ENCODE measurements at regions not wholly inside any gene's neighbourhood (a gene's known extent, or its start where the extent isn't known, plus 50 kb on each side); places are given as distances from the start of the nearest gene placed in this dataset.

DNA sequence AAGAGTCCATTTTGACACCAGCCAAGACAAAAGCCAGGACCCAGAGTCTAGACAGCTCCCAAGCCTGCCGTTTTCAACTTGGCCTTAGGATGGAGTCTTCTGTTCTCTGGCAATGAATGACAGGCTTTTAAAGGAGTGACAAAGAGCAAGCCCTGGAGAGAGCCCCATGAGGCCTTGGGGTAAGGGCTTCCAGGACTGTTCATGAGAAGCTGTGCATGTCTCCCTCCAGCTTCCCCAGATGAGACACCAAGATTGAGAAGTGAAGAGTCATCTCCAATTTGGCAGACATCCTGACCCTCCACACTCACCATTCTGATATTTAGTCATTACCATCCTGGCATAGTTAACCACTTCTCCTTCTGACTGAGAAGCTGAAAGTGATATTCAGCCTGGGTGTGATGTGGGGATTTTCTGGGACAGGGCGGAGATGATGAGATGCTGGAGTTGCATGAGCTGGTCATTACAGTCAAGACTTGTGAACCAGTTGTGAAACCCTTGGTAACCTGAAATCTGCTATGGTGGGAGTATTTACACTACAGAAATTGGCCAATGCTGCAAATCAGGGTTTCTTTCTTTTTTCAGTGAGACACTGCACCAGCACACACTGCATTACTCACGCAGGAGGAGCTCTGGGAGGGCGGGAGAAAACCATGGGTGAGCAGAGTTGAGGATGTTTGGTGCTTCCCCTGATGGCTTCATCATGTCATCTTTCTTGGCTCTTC lies 77.8 kb downstream of the VCPKMT start:
- TF ChIP-seq, protein P1, sequence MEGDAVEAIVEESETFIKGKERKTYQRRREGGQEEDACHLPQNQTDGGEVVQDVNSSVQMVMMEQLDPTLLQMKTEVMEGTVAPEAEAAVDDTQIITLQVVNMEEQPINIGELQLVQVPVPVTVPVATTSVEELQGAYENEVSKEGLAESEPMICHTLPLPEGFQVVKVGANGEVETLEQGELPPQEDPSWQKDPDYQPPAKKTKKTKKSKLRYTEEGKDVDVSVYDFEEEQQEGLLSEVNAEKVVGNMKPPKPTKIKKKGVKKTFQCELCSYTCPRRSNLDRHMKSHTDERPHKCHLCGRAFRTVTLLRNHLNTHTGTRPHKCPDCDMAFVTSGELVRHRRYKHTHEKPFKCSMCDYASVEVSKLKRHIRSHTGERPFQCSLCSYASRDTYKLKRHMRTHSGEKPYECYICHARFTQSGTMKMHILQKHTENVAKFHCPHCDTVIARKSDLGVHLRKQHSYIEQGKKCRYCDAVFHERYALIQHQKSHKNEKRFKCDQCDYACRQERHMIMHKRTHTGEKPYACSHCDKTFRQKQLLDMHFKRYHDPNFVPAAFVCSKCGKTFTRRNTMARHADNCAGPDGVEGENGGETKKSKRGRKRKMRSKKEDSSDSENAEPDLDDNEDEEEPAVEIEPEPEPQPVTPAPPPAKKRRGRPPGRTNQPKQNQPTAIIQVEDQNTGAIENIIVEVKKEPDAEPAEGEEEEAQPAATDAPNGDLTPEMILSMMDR (IDR thresholded peaks at IDR 0.05): no peak
- Histone ChIP-seq H3K4me3 (no peak overlapping the region), H3K36me3 (no peaks in the 10 kb centered on the region), H3K27me3 (no peaks in the 10 kb centered on the region), H3K4me1 (peaks cover 0 to 16% (median 14%) of the 10 kb centered on the region in 4 donors), H3K27ac (peak overlapping the region; percentile 32 to 35), H3K9me3 (no peaks in the 10 kb centered on the region)
- intact Hi-C loops (cut with DNase I; ENCODE audit: low total_unique reads): no loop called here
- DNase-seq: peak in 1 of 2 donors; percentile 40

DNA sequence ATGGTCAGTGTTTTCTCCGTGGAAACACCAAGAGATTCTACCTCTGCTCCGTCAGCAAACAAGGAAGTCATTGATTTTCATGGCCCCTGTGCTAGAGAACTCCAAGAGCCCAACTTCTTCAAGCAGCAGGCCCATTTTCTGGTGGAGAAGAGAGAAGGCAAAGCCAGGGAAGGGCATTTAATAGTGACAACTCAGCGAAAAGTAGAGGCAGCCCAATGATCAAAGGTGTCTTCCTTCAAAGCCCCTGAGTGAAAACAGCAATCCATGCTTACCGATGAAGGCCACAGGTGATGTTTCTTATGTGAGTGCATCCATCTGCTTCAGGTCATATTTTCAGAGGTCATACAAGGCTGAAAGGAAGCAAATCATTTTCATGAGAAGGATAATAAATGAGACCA lies 77.3 kb downstream of the VCPKMT start:
- TF ChIP-seq, protein P1 (IDR thresholded peaks at IDR 0.05): no peak
- H3K27ac ChIP-seq: no peak overlapping the region
- H3K36me3 ChIP-seq: no peaks in the 10 kb centered on the region
- peaks cover 0 to 22% (median 17%) of the 10 kb centered on the region in 4 donors for H3K4me1 ChIP-seq
- no peaks in the 10 kb centered on the region for H3K27me3 ChIP-seq
- H3K9me3 ChIP-seq: no peaks in the 10 kb centered on the region
- intact Hi-C loops (cut with DNase I; ENCODE audit: low total_unique reads): no loop called here
- DNase-seq: no peak
- no peak overlapping the region for H3K4me3 ChIP-seq

DNA sequence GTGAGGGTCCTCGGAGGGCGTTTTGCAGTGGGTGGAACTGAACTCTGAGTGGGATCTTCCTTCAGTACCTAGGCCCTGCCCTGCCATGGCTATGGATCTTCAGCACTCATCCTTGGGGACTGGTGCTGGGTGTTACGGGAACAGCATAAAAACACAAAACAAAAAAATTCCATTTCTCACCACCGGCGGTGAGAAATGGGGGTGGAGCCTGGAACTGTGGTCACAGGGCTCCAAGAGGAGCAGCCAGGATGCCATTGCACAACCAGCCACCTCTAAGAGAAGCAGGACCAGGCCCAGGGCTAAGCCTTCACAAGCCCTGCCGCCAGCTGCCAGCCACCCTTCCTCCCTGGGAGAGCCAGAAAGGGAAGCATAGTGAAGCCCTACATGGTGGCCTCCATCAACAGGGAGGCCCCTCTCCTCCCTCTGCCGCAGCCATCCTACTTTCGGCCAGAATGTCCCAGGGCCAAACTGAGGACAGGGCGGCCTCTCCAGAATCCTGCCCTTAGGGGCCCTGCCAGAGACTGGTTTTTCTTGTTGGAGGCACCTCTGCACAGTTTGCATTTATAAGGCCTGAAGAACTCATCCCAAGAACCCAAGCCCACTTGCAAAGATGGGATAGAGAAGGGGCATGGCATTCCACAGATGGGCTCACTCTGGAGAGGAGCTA lies 76.5 kb downstream of the VCPKMT start:
- Histone ChIP-seq H3K27me3 (no peaks in the 10 kb centered on the region), H3K9me3 (no peaks in the 10 kb centered on the region), H3K4me3 (no peak overlapping the region), H3K27ac (no peak overlapping the region), H3K4me1 (peaks cover 0 to 30% (median 25%) of the 10 kb centered on the region in 4 donors), H3K36me3 (no peaks in the 10 kb centered on the region)
- TF ChIP-seq, protein P1 (IDR thresholded peaks at IDR 0.05): no peak
- intact Hi-C loops (cut with DNase I; ENCODE audit: low total_unique reads): no loop called here
- DNase-seq: peak; percentile 53 to 74

DNA sequence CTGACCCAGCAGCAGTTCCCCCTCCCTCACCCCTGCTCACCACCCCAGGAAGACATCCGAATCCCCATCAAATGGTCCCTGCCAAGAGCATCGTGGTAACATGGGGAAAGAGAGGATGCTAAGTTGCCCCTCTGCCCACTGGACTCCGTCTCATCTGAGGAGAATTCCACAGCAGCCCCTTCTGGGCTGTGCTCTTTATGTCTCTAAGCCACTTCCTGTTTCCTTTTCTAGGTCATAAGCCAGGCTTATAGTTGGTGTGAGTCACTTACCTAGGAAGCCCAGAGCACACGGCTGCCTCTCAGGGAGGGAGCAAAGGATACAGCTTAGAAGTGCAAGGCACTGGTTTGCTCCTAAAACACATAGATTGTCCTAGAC lies 76.0 kb downstream of the VCPKMT start:
- peaks cover 0 to 35% (median 30%) of the 10 kb centered on the region in 4 donors for H3K4me1 ChIP-seq
- intact Hi-C loops (cut with DNase I; ENCODE audit: low total_unique reads): no loop called here
- no peak overlapping the region for H3K4me3 ChIP-seq
- TF ChIP-seq, protein P1 (IDR thresholded peaks at IDR 0.05): no peak
- H3K27me3 ChIP-seq: no peaks in the 10 kb centered on the region
- no peak for DNase-seq
- H3K27ac ChIP-seq: no peak overlapping the region
- no peaks in the 10 kb centered on the region for H3K36me3 ChIP-seq
- no peaks in the 10 kb centered on the region for H3K9me3 ChIP-seq

DNA sequence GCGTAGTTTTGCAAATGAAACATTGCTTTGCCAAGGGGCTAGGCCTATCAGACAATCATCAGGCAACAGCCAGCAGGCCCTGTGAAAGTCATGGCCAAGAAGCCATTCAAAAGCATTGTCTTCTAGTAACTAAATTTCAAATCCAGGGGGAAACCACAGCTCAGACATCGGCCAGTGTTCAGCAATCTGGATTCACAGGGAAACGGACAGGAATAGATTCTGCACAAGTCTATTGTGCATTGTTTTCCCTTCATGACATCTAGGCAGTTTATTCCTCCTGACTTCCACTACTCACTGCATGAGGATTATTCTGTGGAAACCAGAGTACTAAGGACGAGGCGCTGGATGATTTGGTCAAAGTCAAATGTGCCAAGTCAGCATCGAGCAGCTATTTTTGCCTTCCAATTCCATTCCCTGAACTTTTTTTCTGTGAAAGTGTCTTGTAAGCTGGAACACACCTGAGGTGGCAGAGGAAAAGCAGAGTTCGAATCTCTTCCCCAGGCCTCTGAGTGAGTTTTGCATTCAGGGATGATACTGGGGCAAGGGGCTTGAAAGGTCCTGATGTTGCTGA lies 75.4 kb downstream of the VCPKMT start:
- no peak for DNase-seq
- TF ChIP-seq, protein P1 (IDR thresholded peaks at IDR 0.05): no peak
- no peaks in the 10 kb centered on the region for H3K9me3 ChIP-seq
- H3K27ac ChIP-seq: no peak overlapping the region
- peaks cover 0 to 36% (median 29%) of the 10 kb centered on the region in 4 donors for H3K4me1 ChIP-seq
- intact Hi-C loops (cut with DNase I; ENCODE audit: low total_unique reads): no loop called here
- no peaks in the 10 kb centered on the region for H3K27me3 ChIP-seq
- H3K36me3 ChIP-seq: no peaks in the 10 kb centered on the region
- H3K4me3 ChIP-seq: no peak overlapping the region

Data from tibial artery (tissue), 4 donors.